Thyroid gland (tissue), 4 donors: ENCODE measurements at regions not wholly inside any gene's neighbourhood (a gene's known extent, or its start where the extent isn't known, plus 50 kb on each side); places are given as distances from the start of the nearest gene placed in this dataset.

Experiments used
- CTCF ChIP-seq, 6 experiments: fragments of 200-600 bp in 3 of 6; fragments of 450-650 bp in 3 of 6; sonication (generic) in 3 of 6; IDR thresholded peaks; one replicate each; pipeline ENCODE4 v1.5.1; 2016 to 2019; ENCODE audit warnings: antibody characterized with exemption in 6 of 6, mild to moderate bottlenecking in 2 of 6, inconsistent platforms in 1 of 6, moderate library complexity in 1 of 6
- POLR2A ChIP-seq, 2 donors: fragments of 450-650 bp; IDR thresholded peaks; one replicate each; pipeline ENCODE4 v1.6.1; 2017; ENCODE audit warnings: antibody characterized with exemption in 2 of 2, mild to moderate bottlenecking in 2 of 2, moderate library complexity in 1 of 2

GRCh38 chr20:41925476-41925875, 307.3 kb upstream of the CHD6 start:
- TF ChIP-seq POLR2A (IDR thresholded peaks at IDR 0.05) (no peak), CTCF (IDR thresholded peaks at IDR 0.05) (no peak)
